BJ (cell line): ENCODE measurements at regions not wholly inside any gene's neighbourhood (a gene's known extent, or its start where the extent isn't known, plus 50 kb on each side); places are given as distances from the start of the nearest gene placed in this dataset.
"Not testable (repeated sequence)": the region's sequence is repeated elsewhere in the genome, so short reads cannot be mapped to it uniquely, and the experiment has no call there.

ENCODE experiments used
- CTCF ChIA-PET: fragments of 350-600 bp; formaldehyde crosslinking; extraction: SDS; loops from one replicate; lab custom pipeline; 2021; ENCODE audit warnings: antibody characterized with exemption, inconsistent platforms; lab: Yijun Ruan, JAX
- POLR2A ChIA-PET: fragments of 300-600 bp; sonication (Branson Sonifier 250); formaldehyde crosslinking; extraction: SDS; loops from one replicate; lab custom pipeline; 2021; ENCODE audit warnings: antibody characterized with exemption; lab: Charles Lee
- DNase-seq: peaks from one replicate; pipeline ENCODE4 v3.0.0-alpha.2; 2011; ENCODE audit warnings: low read depth
- H3K27me3 ChIP-seq: 2 replicates; pipeline ENCODE4 v1.6.0; 2011; ENCODE audit warnings: low read length; ENCODE audit not compliant: control insufficient read depth, insufficient read depth
- H3K36me3 ChIP-seq: 2 replicates; pipeline ENCODE4 v1.5.1; 2011; ENCODE audit warnings: low read length; ENCODE audit not compliant: control insufficient read depth, insufficient read depth
- H3K4me3 ChIP-seq: 2 replicates; pipeline ENCODE4 v1.5.1; 2011; ENCODE audit warnings: low read depth, mild to moderate bottlenecking, control low read depth, low read length
- TF ChIP-seq, protein P1 (sequence below): IDR thresholded peaks from 2 replicates; pipeline ENCODE4 v1.5.1; 2011; ENCODE audit warnings: low read depth, mild to moderate bottlenecking, control low read depth, inconsistent platforms, low read length, moderate library complexity; ENCODE audit not compliant: insufficient read depth

DNA sequence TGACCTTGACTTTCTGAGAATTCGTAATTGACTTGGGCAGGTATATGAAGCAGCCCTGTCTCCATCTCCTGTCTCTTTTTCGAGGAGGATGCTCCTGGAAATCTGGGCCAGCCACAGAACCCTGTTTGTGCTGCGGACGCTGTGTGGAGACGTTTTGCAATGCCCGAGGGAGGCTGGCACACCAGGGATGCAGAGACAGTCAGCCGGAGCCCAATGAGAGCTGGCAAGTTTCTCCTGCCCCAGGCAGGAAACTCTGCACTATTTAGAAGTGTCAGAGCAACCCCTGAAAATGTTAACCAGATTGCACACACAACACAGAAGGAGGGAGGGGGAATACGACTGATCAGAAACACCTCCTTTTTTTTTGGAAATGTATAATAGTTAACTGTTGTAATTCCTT lies 103.2 kb upstream of the DYRK2 start:
- TF ChIP-seq, protein P1, sequence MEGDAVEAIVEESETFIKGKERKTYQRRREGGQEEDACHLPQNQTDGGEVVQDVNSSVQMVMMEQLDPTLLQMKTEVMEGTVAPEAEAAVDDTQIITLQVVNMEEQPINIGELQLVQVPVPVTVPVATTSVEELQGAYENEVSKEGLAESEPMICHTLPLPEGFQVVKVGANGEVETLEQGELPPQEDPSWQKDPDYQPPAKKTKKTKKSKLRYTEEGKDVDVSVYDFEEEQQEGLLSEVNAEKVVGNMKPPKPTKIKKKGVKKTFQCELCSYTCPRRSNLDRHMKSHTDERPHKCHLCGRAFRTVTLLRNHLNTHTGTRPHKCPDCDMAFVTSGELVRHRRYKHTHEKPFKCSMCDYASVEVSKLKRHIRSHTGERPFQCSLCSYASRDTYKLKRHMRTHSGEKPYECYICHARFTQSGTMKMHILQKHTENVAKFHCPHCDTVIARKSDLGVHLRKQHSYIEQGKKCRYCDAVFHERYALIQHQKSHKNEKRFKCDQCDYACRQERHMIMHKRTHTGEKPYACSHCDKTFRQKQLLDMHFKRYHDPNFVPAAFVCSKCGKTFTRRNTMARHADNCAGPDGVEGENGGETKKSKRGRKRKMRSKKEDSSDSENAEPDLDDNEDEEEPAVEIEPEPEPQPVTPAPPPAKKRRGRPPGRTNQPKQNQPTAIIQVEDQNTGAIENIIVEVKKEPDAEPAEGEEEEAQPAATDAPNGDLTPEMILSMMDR = no peak
- Histone ChIP-seq H3K4me3 (no peak overlapping the region), H3K36me3 (no peaks in the 10 kb centered on the region), H3K27me3 (peaks cover 2% of the 10 kb centered on the region; the same call in 1 of the 2 replicates)
- ChIA-PET POLR2A (no interaction called here), CTCF (no interaction called here)
- DNase-seq = no peak

DNA sequence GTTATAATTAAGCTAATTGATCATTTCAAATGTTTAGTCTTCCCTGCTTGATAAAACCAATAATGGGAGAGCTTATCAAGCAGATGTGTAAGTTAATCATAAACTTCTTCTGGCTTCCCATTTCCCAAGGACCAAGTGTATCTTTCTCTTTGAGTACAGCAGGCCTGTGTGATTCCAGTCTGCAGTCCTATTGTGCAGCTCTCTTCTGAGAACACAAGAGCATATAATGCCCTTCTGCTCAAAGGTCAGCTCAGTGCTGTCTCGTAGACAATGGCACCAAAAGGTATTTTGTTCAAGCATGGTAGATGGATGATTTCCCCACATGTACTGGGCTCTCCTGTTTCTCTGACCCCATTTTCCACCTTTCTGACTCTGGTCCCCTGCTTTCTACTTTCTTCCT lies 101.8 kb upstream of the DYRK2 start:
- TF ChIP-seq, protein P1 = no peak
- ChIA-PET CTCF (interaction anchor here (0.7 kb wide), 1 partner anchor 71 kb away, joined by 3 read pairs; no protein-coding TSS in a partner anchor), POLR2A (interaction anchor here (0.5 kb wide), 1 partner anchor 85 kb away, joined by 3 read pairs; no protein-coding TSS in a partner anchor)
- no peak overlapping the region for H3K4me3 ChIP-seq
- H3K27me3 ChIP-seq = peaks cover 2% of the 10 kb centered on the region; the same call in 1 of the 2 replicates
- DNase-seq = no peak
- H3K36me3 ChIP-seq = no peaks in the 10 kb centered on the region

DNA sequence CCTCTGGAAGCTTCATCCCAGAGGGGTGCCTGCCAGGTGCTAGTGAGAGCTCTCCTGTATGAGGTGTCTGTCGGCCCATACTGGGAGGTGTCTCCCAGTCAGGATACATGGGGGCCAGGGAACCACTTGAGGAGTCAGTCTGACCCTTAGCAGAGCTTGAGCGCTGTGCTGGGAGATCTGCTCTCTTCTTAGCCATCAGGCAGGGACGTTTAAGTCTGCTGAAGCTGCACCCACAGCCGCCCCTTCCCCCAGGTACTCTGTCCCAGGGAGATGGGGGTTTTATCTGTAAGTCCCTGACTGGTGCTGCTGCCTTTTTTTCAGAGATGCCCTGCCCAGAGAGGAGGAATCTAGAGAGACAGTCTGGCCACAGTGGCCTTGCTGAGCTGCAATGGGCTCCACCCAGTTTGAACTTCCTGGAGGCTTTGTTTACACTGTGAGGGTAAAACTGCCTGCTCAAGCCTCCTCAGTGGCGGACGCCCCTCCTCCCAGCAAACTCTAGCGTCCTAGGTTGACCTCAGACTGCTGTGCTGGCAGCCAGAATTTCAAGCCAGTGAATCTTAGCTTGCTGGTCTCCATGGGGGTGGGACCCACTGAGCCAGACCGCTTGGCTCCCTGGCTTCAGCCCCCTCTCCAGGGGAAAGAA lies 93.3 kb upstream of the DYRK2 start:
- DNase-seq, H3K36me3 ChIP-seq, H3K27me3 ChIP-seq, H3K4me3 ChIP-seq: not testable (repeated sequence)
- CTCF ChIA-PET = interaction anchor here (1.1 kb wide), 1 partner anchor 15 kb away, joined by 3 read pairs; no protein-coding TSS in a partner anchor
- POLR2A ChIA-PET = interaction anchor here (0.6 kb wide), 1 partner anchor 21 kb away, joined by 3 read pairs; no protein-coding TSS in a partner anchor

GRCh38 chr12:67558775-67559174 lies 89.8 kb upstream of the DYRK2 start:
- ChIA-PET CTCF (no interaction called here), POLR2A (no interaction called here)
- Histone ChIP-seq H3K27me3 (0 out of 2 replicates have a peak, but pooled peaks cover under 1% of the 10 kb centered on the region), H3K36me3 (no peaks in the 10 kb centered on the region), H3K4me3 (no peak overlapping the region)
- DNase-seq = no peak
- TF ChIP-seq, protein P1 = no peak

DNA sequence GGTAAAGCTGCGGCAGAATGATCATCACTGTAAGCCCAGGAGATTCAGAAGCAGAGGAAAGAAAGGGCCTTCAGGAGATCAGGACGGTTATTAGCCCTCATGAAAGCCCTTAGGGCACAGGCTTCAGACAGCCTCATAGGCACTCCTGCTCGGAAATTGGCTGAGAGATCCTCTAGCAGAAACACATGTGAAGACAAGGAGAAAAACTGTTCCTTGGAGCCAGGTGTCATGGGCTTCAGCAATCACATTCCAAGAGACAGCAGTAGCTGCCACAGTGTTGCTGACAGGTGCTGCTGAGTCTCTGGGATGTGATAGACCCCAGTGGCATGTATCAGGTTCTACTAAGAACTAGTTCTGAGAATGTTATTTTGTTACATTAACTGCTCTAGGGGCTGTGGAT lies 88.8 kb upstream of the DYRK2 start:
- H3K27me3 ChIP-seq = 0 out of 2 replicates have a peak, but pooled peaks cover 1% of the 10 kb centered on the region
- POLR2A ChIA-PET = no interaction called here
- TF ChIP-seq, protein P1 = no peak
- no peak overlapping the region for H3K4me3 ChIP-seq
- H3K36me3 ChIP-seq = no peaks in the 10 kb centered on the region
- DNase-seq = no peak
- CTCF ChIA-PET = no interaction called here
